HCT116 (cell line): ENCODE measurements at regions not wholly inside any gene's neighbourhood (a gene's known extent, or its start where the extent isn't known, plus 50 kb on each side); places are given as distances from the start of the nearest gene placed in this dataset.

Experiments
- ATAC-seq: fragments of 200-7000 bp; cut with Tn5 transposase; 2 replicates; pipeline ENCODE4 v1.9.1; 2020; ENCODE audit warnings: mild to moderate bottlenecking, moderate library complexity
- BruUV-seq: library from RNA; stranded (reverse); fragments of 400-500 nt; replicated peaks from 2 replicates; lab custom pipeline; 2021; lab: Mats Ljungman, UMichigan
- CTCF ChIA-PET: fragments of 300-600 bp; sonication (Branson Sonifier 250); formaldehyde crosslinking; loops from one replicate; lab custom pipeline; 2021; ENCODE audit warnings: antibody characterized with exemption; lab: Charles Lee
- POLR2A ChIA-PET: fragments of 300-600, 350-600 bp; sonication (Branson Sonifier 250); formaldehyde crosslinking; loops from one replicate; lab custom pipeline; 2021; ENCODE audit warnings: antibody characterized with exemption; lab: Charles Lee
- RAD21 ChIA-PET, 2 experiments: fragments of 300-600 bp; sonication (Branson Sonifier 250); formaldehyde crosslinking; loops; one replicate each; lab custom pipeline; 2023; ENCODE audit warnings: low total read pairs in 2 of 2; ENCODE audit not compliant: uncharacterized antibody in 2 of 2, unreplicated experiment in 2 of 2, low non-redundant PET in 1 of 2; lab: Charles Lee
- DNase-seq: peaks from one replicate; pipeline ENCODE4 v3.0.0-alpha.2; 2010; ENCODE audit warnings: low read depth, low spot score
- H2AFZ ChIP-seq: fragments of 200-600 bp; shearing (Covaris generic), sonication (generic); 2 replicates; pipeline ENCODE4 v1.6.1; 2017; ENCODE audit warnings: low read depth, mixed run types, mixed read lengths, antibody characterized with exemption, low read length; ENCODE audit not compliant: poor library complexity, severe bottlenecking
- H3K27ac ChIP-seq: 2 replicates; pipeline ENCODE4 v1.5.1; 2012; ENCODE audit warnings: low read depth, low read length
- H3K27me3 ChIP-seq: fragments of 200-600 bp; sonication (generic); 2 replicates; pipeline ENCODE4 v1.6.1; 2016; ENCODE audit warnings: mixed run types, low read length, mixed read lengths; ENCODE audit not compliant: insufficient read depth
- H3K36me3 ChIP-seq, 2 experiments: fragments of 200-500 bp in 1 of 2; fragments of 200-600 bp in 1 of 2; sonication (Bioruptor generic) in 1 of 2; sonication (generic) in 1 of 2; 2 replicates each; pipeline versions ENCODE4 v1.5.1 to v1.6.1; 2014 to 2016; ENCODE audit warnings: low read length in 2 of 2, inconsistent platforms in 1 of 2, mixed read lengths in 1 of 2, mixed run types in 1 of 2; ENCODE audit not compliant: insufficient read depth in 2 of 2, control insufficient read depth in 1 of 2
- H3K4me1 ChIP-seq, 2 experiments: fragments of 200-600 bp in 1 of 2; sonication (generic) in 1 of 2; 2 replicates each; pipeline versions ENCODE4 v1.5.1 to v1.6.1; 2012 to 2017; ENCODE audit warnings: low read length in 2 of 2, inconsistent platforms in 1 of 2, mild to moderate bottlenecking in 1 of 2, mixed read lengths in 1 of 2, mixed run types in 1 of 2, moderate library complexity in 1 of 2; ENCODE audit not compliant: insufficient read depth in 2 of 2, control insufficient read depth in 1 of 2
- H3K4me2 ChIP-seq: fragments of 200-600 bp; sonication (generic); 2 replicates; pipeline ENCODE4 v1.6.1; 2017; ENCODE audit warnings: mixed run types, low read length, mixed read lengths
- H3K4me3 ChIP-seq, 2 experiments: fragments of 200-600 bp in 1 of 2; sonication (generic) in 1 of 2; replicated peaks in 1 of 2; 2 replicates each; pipeline ENCODE4 v1.5.1; 2011 to 2016; ENCODE audit warnings: low read length in 2 of 2, control low read depth in 1 of 2, low read depth in 1 of 2, mild to moderate bottlenecking in 1 of 2, mixed read lengths in 1 of 2, mixed run types in 1 of 2
- H3K79me2 ChIP-seq: fragments of 200-600 bp; sonication (generic); 2 replicates; pipeline ENCODE4 v1.6.1; 2017; ENCODE audit warnings: mild to moderate bottlenecking, mixed run types, low read length, moderate library complexity, mixed read lengths; ENCODE audit not compliant: insufficient read depth
- H3K9ac ChIP-seq: fragments of 200-600 bp; sonication (generic); 2 replicates; pipeline ENCODE4 v1.6.1; 2016; ENCODE audit warnings: low read length, mixed read lengths
- H3K9me2 ChIP-seq: fragments of 200-600 bp; sonication (generic), shearing (Covaris generic); 2 replicates; pipeline ENCODE4 v1.6.1; 2017; ENCODE audit warnings: mixed run types, mild to moderate bottlenecking, moderate library complexity; ENCODE audit not compliant: insufficient read depth
- H3K9me3 ChIP-seq, 2 experiments: fragments of 200-500 bp in 1 of 2; fragments of 200-600 bp in 1 of 2; sonication (Bioruptor generic) in 1 of 2; sonication (generic) in 1 of 2; 2 replicates each; pipeline ENCODE4 v1.6.1; 2014 to 2017; ENCODE audit warnings: low read length in 2 of 2, mixed read lengths in 2 of 2, inconsistent platforms in 1 of 2, low read depth in 1 of 2, mild to moderate bottlenecking in 1 of 2, mixed run types in 1 of 2, moderate library complexity in 1 of 2; ENCODE audit not compliant: control insufficient read depth in 1 of 2, insufficient read depth in 1 of 2
- H4K20me1 ChIP-seq: fragments of 200-600 bp; sonication (generic), shearing (Covaris generic); 2 replicates; pipeline ENCODE4 v1.6.1; 2017; ENCODE audit warnings: mixed run types, mild to moderate bottlenecking, moderate library complexity; ENCODE audit not compliant: insufficient read depth
- CBX3 ChIP-seq: IDR thresholded peaks from 2 replicates; pipeline ENCODE4 v1.6.1; 2012; ENCODE audit warnings: low read depth
- CEBPB ChIP-seq: IDR thresholded peaks from 2 replicates; pipeline ENCODE4 v1.6.1; 2012; ENCODE audit warnings: low read depth
- CTCF ChIP-seq, 3 experiments: fragments of 200-600 bp in 1 of 3; sonication (generic) in 1 of 3; IDR thresholded peaks in 2 of 3; conservative IDR thresholded peaks in 1 of 3; 2 replicates each; pipeline ENCODE4 v1.5.1; 2012 to 2017; ENCODE audit warnings: low read depth in 2 of 3, low read length in 2 of 3, antibody characterized with exemption in 1 of 3, borderline replicate concordance in 1 of 3, control low read depth in 1 of 3, mild to moderate bottlenecking in 1 of 3, mixed read lengths in 1 of 3, mixed run types in 1 of 3, moderate library complexity in 1 of 3; ENCODE audit not compliant: insufficient read depth in 1 of 3
- EGR1 ChIP-seq: IDR thresholded peaks from 2 replicates; pipeline ENCODE4 v1.6.1; 2012; ENCODE audit warnings: low read depth
- FOSL1 ChIP-seq: IDR thresholded peaks from 2 replicates; pipeline ENCODE4 v1.6.1; 2012; ENCODE audit warnings: low read depth
- JUND ChIP-seq: IDR thresholded peaks from 2 replicates; pipeline ENCODE4 v1.6.1; 2012
- POLR2AphosphoS5 ChIP-seq: IDR thresholded peaks from 2 replicates; pipeline ENCODE4 v1.6.1; 2011; ENCODE audit warnings: mild to moderate bottlenecking, low read depth, low read length, moderate library complexity
- RAD21 ChIP-seq: IDR thresholded peaks from 2 replicates; pipeline ENCODE4 v1.6.1; 2012; ENCODE audit warnings: low read depth, mild to moderate bottlenecking
- TCF7L2 ChIP-seq: IDR thresholded peaks from 2 replicates; pipeline ENCODE4 v1.7.0; 2011; ENCODE audit warnings: borderline replicate concordance, inconsistent platforms; ENCODE audit not compliant: insufficient read depth, insufficient read length; ENCODE audit errors: extremely low read depth
- YY1 ChIP-seq: IDR thresholded peaks from 2 replicates; pipeline ENCODE4 v1.6.1; 2011; ENCODE audit warnings: low read length, low read depth, moderate library complexity, mild to moderate bottlenecking; ENCODE audit not compliant: insufficient replicate concordance; ENCODE audit errors: extremely low read depth
- ZBTB33 ChIP-seq: IDR thresholded peaks from 2 replicates; pipeline ENCODE4 v1.6.1; 2011; ENCODE audit warnings: mild to moderate bottlenecking, low read length, moderate library complexity; ENCODE audit not compliant: insufficient replicate concordance; ENCODE audit errors: extremely low read depth
- ZFX ChIP-seq: fragments of 450-650 bp; IDR thresholded peaks from 2 replicates; pipeline ENCODE4 v1.6.1; 2017
- ZNF274 ChIP-seq: fragments of 200-500 bp; sonication (Bioruptor generic); IDR thresholded peaks from 2 replicates; pipeline ENCODE4 v1.6.1; 2014; ENCODE audit warnings: mild to moderate bottlenecking, low read depth, low read length, inconsistent platforms
- intact Hi-C: fragments of 100-400 bp; cut with micrococcal nuclease; formaldehyde crosslinking; loops from 2 replicates; pipeline ENCODE4 v1.10.0; 2022

- Histone ChIP-seq H3K4me3 (no peak overlapping the region), H3K36me3 (no peaks in the 10 kb centered on the region), H3K9me3 (no peaks in the 10 kb centered on the region), H4K20me1 (no peaks in the 10 kb centered on the region), H3K27ac (no peak overlapping the region), H3K79me2 (no peaks in the 10 kb centered on the region), H3K9ac (no peak overlapping the region), H2AFZ (no peak overlapping the region), H3K4me2 (no peak overlapping the region), H3K4me1 (peaks cover 5 to 17% of the 10 kb centered on the region in 2 experiments), H3K9me2 (no peaks in the 10 kb centered on the region), H3K27me3 (no peaks in the 10 kb centered on the region)
- no peak for TF ChIP-seq JUND
- no peak for TF ChIP-seq RAD21
- no peak for TF ChIP-seq POLR2AphosphoS5
- no peak for TF ChIP-seq YY1
- no peak for TF ChIP-seq CTCF (IDR thresholded peaks at IDR 0.05 in 2 of 3, conservative IDR thresholded peaks at IDR 0.05 in 1 of 3; ENCODE audit: borderline replicate concordance in 1 of 3, insufficient read depth in 1 of 3, low read depth in 2 of 3, low read length in 2 of 3)
- TF ChIP-seq ZFX: no peak
- TF ChIP-seq ZNF274: no peak
- no peak for TF ChIP-seq CEBPB
- TF ChIP-seq TCF7L2: no peak
- no peak for TF ChIP-seq FOSL1
- no peak for TF ChIP-seq CBX3
- no peak for TF ChIP-seq ZBTB33
- no peak for TF ChIP-seq EGR1
- RAD21 ChIA-PET: no interaction called here
- CTCF ChIA-PET: no interaction called here
- BruUV-seq: no TSS peak
- ATAC-seq (no peak), DNase-seq (no peak)
- POLR2A ChIA-PET: no interaction called here
- intact Hi-C loops: no loop called here
Observed at GRCh38 chr21:39029086-39029755, 154.0 kb downstream of the PSMG1 start.
